ENCODE measurements at regions not wholly inside any gene's neighbourhood (a gene's known extent, or its start where the extent isn't known, plus 50 kb on each side); places are given as distances from the start of the nearest gene placed in this dataset.

GRCh38 chr1:178572604-178573003, 59.7 kb downstream of the TEX35 start:
- BruUV-seq (replicated peaks) = no TSS peak
- H3K36me3 ChIP-seq (ENCODE audit: control insufficient read depth, insufficient read depth, low read length) = no peaks in the 10 kb centered on the region
- no peak for DNase-seq
- TF ChIP-seq CTCF (IDR thresholded peaks at IDR 0.05; ENCODE audit: insufficient read depth in 1 of 2, low read depth in 1 of 2, low read length in 1 of 2, severe bottlenecking in 1 of 2, unreplicated experiment in 1 of 2) = no peak
- ChIA-PET CTCF (interaction anchor here (1.5 kb wide), 1 partner anchor 181 kb away, joined by 6 read pairs; no protein-coding TSS in a partner anchor), POLR2A (no interaction called here)
- no peaks in the 10 kb centered on the region for H3K27me3 ChIP-seq (replicated peaks; ENCODE audit: control insufficient read depth, insufficient read depth, low read length)
- no peak overlapping the region for H3K4me3 ChIP-seq (ENCODE audit: low read depth, low read length)
- no peaks in the 10 kb centered on the region for H3K36me3 Mint-ChIP-seq (ENCODE audit: insufficient read depth, unreplicated experiment)
- no peaks in the 10 kb centered on the region for H3K9me3 ChIP-seq
- intact Hi-C loops (cut with micrococcal nuclease; ENCODE audit: unreplicated experiment) = no loop called here
- H3K4me1 ChIP-seq = no peaks in the 10 kb centered on the region
- H3K9me3 Mint-ChIP-seq (ENCODE audit: unreplicated experiment) = no peaks in the 10 kb centered on the region
- no peaks in the 10 kb centered on the region for H3K4me1 Mint-ChIP-seq (ENCODE audit: low read depth, unreplicated experiment)
- H3K4me3 Mint-ChIP-seq (ENCODE audit: unreplicated experiment) = no peak overlapping the region
- H3K27me3 Mint-ChIP-seq (ENCODE audit: insufficient read depth, unreplicated experiment) = no peaks in the 10 kb centered on the region
- no peak overlapping the region for H3K27ac Mint-ChIP-seq (ENCODE audit: unreplicated experiment)

- H3K36me3 ChIP-seq (ENCODE audit: control insufficient read depth, insufficient read depth, low read length) = no peaks in the 10 kb centered on the region
- Mint-ChIP-seq H3K4me1 (ENCODE audit: low read depth, unreplicated experiment) (no peaks in the 10 kb centered on the region), H3K36me3 (ENCODE audit: insufficient read depth, unreplicated experiment) (no peaks in the 10 kb centered on the region), H3K9me3 (ENCODE audit: unreplicated experiment) (no peaks in the 10 kb centered on the region), H3K4me3 (ENCODE audit: unreplicated experiment) (no peak overlapping the region), H3K27me3 (ENCODE audit: insufficient read depth, unreplicated experiment) (no peaks in the 10 kb centered on the region), H3K27ac (ENCODE audit: unreplicated experiment) (no peak overlapping the region)
- no peaks in the 10 kb centered on the region for H3K9me3 ChIP-seq
- ChIA-PET POLR2A (no interaction called here), CTCF (interaction anchor here (1.5 kb wide), 1 partner anchor 180 kb away, joined by 6 read pairs; no protein-coding TSS in a partner anchor)
- DNase-seq = no peak
- no TSS peak for BruUV-seq (replicated peaks)
- intact Hi-C loops (cut with micrococcal nuclease; ENCODE audit: unreplicated experiment) = no loop called here
- no peak overlapping the region for H3K4me3 ChIP-seq (ENCODE audit: low read depth, low read length)
- no peaks in the 10 kb centered on the region for H3K27me3 ChIP-seq (replicated peaks; ENCODE audit: control insufficient read depth, insufficient read depth, low read length)
- TF ChIP-seq CTCF (IDR thresholded peaks at IDR 0.05; ENCODE audit: insufficient read depth in 1 of 2, low read depth in 1 of 2, low read length in 1 of 2, severe bottlenecking in 1 of 2, unreplicated experiment in 1 of 2) = no peak
- no peaks in the 10 kb centered on the region for H3K4me1 ChIP-seq
Observed at GRCh38 chr1:178573330-178573729, 60.4 kb downstream of the TEX35 start.

- no peaks in the 10 kb centered on the region for H3K9me3 Mint-ChIP-seq (ENCODE audit: unreplicated experiment)
- no peaks in the 10 kb centered on the region for H3K27me3 Mint-ChIP-seq (ENCODE audit: insufficient read depth, unreplicated experiment)
- H3K36me3 ChIP-seq (ENCODE audit: control insufficient read depth, insufficient read depth, low read length) = no peaks in the 10 kb centered on the region
- intact Hi-C loops (cut with micrococcal nuclease; ENCODE audit: unreplicated experiment) = no loop called here
- no TSS peak for BruUV-seq (replicated peaks)
- no peaks in the 10 kb centered on the region for H3K9me3 ChIP-seq
- TF ChIP-seq CTCF (IDR thresholded peaks at IDR 0.05; ENCODE audit: insufficient read depth in 1 of 2, low read depth in 1 of 2, low read length in 1 of 2, severe bottlenecking in 1 of 2, unreplicated experiment in 1 of 2) = no peak
- H3K4me1 Mint-ChIP-seq (ENCODE audit: low read depth, unreplicated experiment) = no peaks in the 10 kb centered on the region
- CTCF ChIA-PET = no interaction called here
- no peaks in the 10 kb centered on the region for H3K27me3 ChIP-seq (replicated peaks; ENCODE audit: control insufficient read depth, insufficient read depth, low read length)
- no peak overlapping the region for H3K4me3 Mint-ChIP-seq (ENCODE audit: unreplicated experiment)
- no peak overlapping the region for H3K27ac Mint-ChIP-seq (ENCODE audit: unreplicated experiment)
- H3K4me1 ChIP-seq = no peaks in the 10 kb centered on the region
- POLR2A ChIA-PET = no interaction called here
- no peak for DNase-seq
- H3K36me3 Mint-ChIP-seq (ENCODE audit: insufficient read depth, unreplicated experiment) = no peaks in the 10 kb centered on the region
- no peak overlapping the region for H3K4me3 ChIP-seq (ENCODE audit: low read depth, low read length)
Observed at GRCh38 chr1:178574345-178574744, 61.4 kb downstream of the TEX35 start.

Data from Caco-2 (cell line).